ENCODE measurements at regions not wholly inside any gene's neighbourhood (a gene's known extent, or its start where the extent isn't known, plus 50 kb on each side); places are given as distances from the start of the nearest gene placed in this dataset.
A peak's percentile ranks its signal among the peaks of the same experiment; 100 is the strongest.

- TF ChIP-seq CTCF (IDR thresholded peaks at IDR 0.05; ENCODE audit: insufficient read depth, low read length, poor library complexity, severe bottlenecking) = no peak
- no peak for DNase-seq (ENCODE audit: extremely low read depth, insufficient read length)
- Histone ChIP-seq H3K36me3 (ENCODE audit: control insufficient read depth, insufficient read depth, low read length) (no peaks in the 10 kb centered on the region), H3K27me3 (replicated peaks; ENCODE audit: control insufficient read depth, insufficient read depth, low read length) (no peaks in the 10 kb centered on the region; the same call in 1 of the 2 replicates), H3K4me3 (replicated peaks; ENCODE audit: low read depth, low read length) (peak overlapping the region; percentile 23)
Measured at GRCh38 chr10:89887406-89887805, 186.0 kb downstream of the KIF20B start.

GRCh38 chr10:89887830-89888229, 186.4 kb downstream of the KIF20B start:
- Histone ChIP-seq H3K36me3 (ENCODE audit: control insufficient read depth, insufficient read depth, low read length) (no peaks in the 10 kb centered on the region), H3K27me3 (replicated peaks; ENCODE audit: control insufficient read depth, insufficient read depth, low read length) (no peaks in the 10 kb centered on the region; the same call in 1 of the 2 replicates), H3K4me3 (replicated peaks; ENCODE audit: low read depth, low read length) (peak overlapping the region; percentile 23)
- no peak for TF ChIP-seq CTCF (IDR thresholded peaks at IDR 0.05; ENCODE audit: insufficient read depth, low read length, poor library complexity, severe bottlenecking)
- no peak for DNase-seq (ENCODE audit: extremely low read depth, insufficient read length)

GRCh38 chr10:89888321-89889070, 187.1 kb downstream of the KIF20B start:
- TF ChIP-seq CTCF (IDR thresholded peaks at IDR 0.05; ENCODE audit: insufficient read depth, low read length, poor library complexity, severe bottlenecking) = no peak
- no peaks in the 10 kb centered on the region for H3K36me3 ChIP-seq (ENCODE audit: control insufficient read depth, insufficient read depth, low read length)
- H3K4me3 ChIP-seq (replicated peaks; ENCODE audit: low read depth, low read length) = no peak overlapping the region
- peak; percentile 36 for DNase-seq (ENCODE audit: extremely low read depth, insufficient read length)
- no peaks in the 10 kb centered on the region for H3K27me3 ChIP-seq (replicated peaks; ENCODE audit: control insufficient read depth, insufficient read depth, low read length)

- Histone ChIP-seq H3K36me3 (ENCODE audit: control insufficient read depth, insufficient read depth, low read length) (no peaks in the 10 kb centered on the region), H3K4me3 (replicated peaks; ENCODE audit: low read depth, low read length) (no peak overlapping the region), H3K27me3 (replicated peaks; ENCODE audit: control insufficient read depth, insufficient read depth, low read length) (no peaks in the 10 kb centered on the region)
- TF ChIP-seq CTCF (IDR thresholded peaks at IDR 0.05; ENCODE audit: insufficient read depth, low read length, poor library complexity, severe bottlenecking) = no peak
- no peak for DNase-seq (ENCODE audit: extremely low read depth, insufficient read length)
Measured at GRCh38 chr10:89889606-89890005, 188.2 kb downstream of the KIF20B start.

GRCh38 chr10:89891006-89891535, 189.7 kb downstream of the KIF20B start:
- no peak for TF ChIP-seq CTCF (IDR thresholded peaks at IDR 0.05; ENCODE audit: insufficient read depth, low read length, poor library complexity, severe bottlenecking)
- Histone ChIP-seq H3K27me3 (replicated peaks; ENCODE audit: control insufficient read depth, insufficient read depth, low read length) (no peaks in the 10 kb centered on the region), H3K4me3 (replicated peaks; ENCODE audit: low read depth, low read length) (no peak overlapping the region), H3K36me3 (ENCODE audit: control insufficient read depth, insufficient read depth, low read length) (no peaks in the 10 kb centered on the region)
- no peak for DNase-seq (ENCODE audit: extremely low read depth, insufficient read length)
